Upper lobe of left lung (tissue), 6 donors: ENCODE measurements at regions not wholly inside any gene's neighbourhood (a gene's known extent, or its start where the extent isn't known, plus 50 kb on each side); places are given as distances from the start of the nearest gene placed in this dataset.
"Not testable (repeated sequence)": the region's sequence is repeated elsewhere in the genome, so short reads cannot be mapped to it uniquely, and the experiment has no call there.

Experiments used
- ATAC-seq, 2 donors: fragments of 200-7000 bp; cut with Tn5 transposase; one replicate each; pipeline ENCODE4 v1.9.1; 2022; ENCODE audit warnings: mild to moderate bottlenecking in 2 of 2, moderate library complexity in 2 of 2; ENCODE audit not compliant: low FRiP score in 2 of 2
- DNase-seq, 2 donors: peaks; one replicate each; pipeline ENCODE4 v3.0.0-alpha.2; 2019 to 2020
- H3K27ac ChIP-seq, 4 donors: fragments of 200-600 bp; sonication (generic); one replicate each; pipeline ENCODE4 v1.5.1; 2016 to 2019
- H3K27me3 ChIP-seq, 4 donors: fragments of 200-600 bp; sonication (generic); one replicate each; pipeline ENCODE4 v1.5.1; 2017 to 2019
- H3K36me3 ChIP-seq, 4 donors: fragments of 200-600 bp; sonication (generic); one replicate each; pipeline ENCODE4 v1.5.1; 2016 to 2019
- H3K4me1 ChIP-seq, 4 donors: fragments of 200-600 bp; sonication (generic); one replicate each; pipeline ENCODE4 v1.5.1; 2018 to 2019
- H3K4me3 ChIP-seq, 4 donors: fragments of 200-600 bp; sonication (generic); one replicate each; pipeline ENCODE4 v1.5.1; 2017 to 2019; ENCODE audit warnings: mild to moderate bottlenecking in 2 of 4, moderate library complexity in 1 of 4
- H3K9me3 ChIP-seq, 4 donors: fragments of 200-600 bp; sonication (generic); one replicate each; pipeline ENCODE4 v1.5.1; 2018 to 2019
- CTCF ChIP-seq, 6 experiments: fragments of 450-650 bp in 4 of 6; fragments of 200-600 bp in 2 of 6; sonication (generic) in 2 of 6; IDR thresholded peaks; one replicate each; pipeline ENCODE4 v1.5.1; 2016 to 2019; ENCODE audit warnings: antibody characterized with exemption in 6 of 6
- EP300 ChIP-seq, 4 donors: sonication (generic); formaldehyde crosslinking; IDR thresholded peaks; one replicate each; pipeline ENCODE4 v1.5.1; 2017; ENCODE audit warnings: antibody characterized with exemption in 4 of 4, control low read depth in 2 of 4
- POLR2A ChIP-seq, 4 donors: fragments of 450-650 bp; IDR thresholded peaks; one replicate each; pipeline ENCODE4 v1.5.1; 2016 to 2017; ENCODE audit warnings: antibody characterized with exemption in 4 of 4, mild to moderate bottlenecking in 2 of 4
- POLR2AphosphoS5 ChIP-seq, 2 donors: sonication (generic); formaldehyde crosslinking; IDR thresholded peaks; one replicate each; pipeline ENCODE4 v1.5.1; 2017; ENCODE audit warnings: antibody characterized with exemption in 2 of 2
- WGBS, 2 donors: methylation state at CpG; one replicate each; pipeline ENCODE4 v1.1.5; 2017 to 2018; 5-methylcytosine and 5-hydroxymethylcytosine counted together
- donor health status: DM: no; HTN: no; CAD: no; lungs with moderate emphysema.
- donor health status: DM: no; HTN: yes; CAD: no; lungs with severe emphysema.

- Histone ChIP-seq H3K27ac (no peak overlapping the region), H3K4me1 (no peaks in the 10 kb centered on the region), H3K36me3 (no peaks in the 10 kb centered on the region), H3K4me3 (no peak overlapping the region), H3K9me3 (no peaks in the 10 kb centered on the region), H3K27me3 (no peaks in the 10 kb centered on the region)
- 83 to 88% methylated on average over 4 of the region's 4 CpGs for WGBS, 2 donors
- ATAC-seq (no peak), DNase-seq (no peak)
- TF ChIP-seq CTCF (IDR thresholded peaks at IDR 0.05) (no peak), POLR2A (IDR thresholded peaks at IDR 0.05) (no peak), POLR2AphosphoS5 (IDR thresholded peaks at IDR 0.05) (no peak), EP300 (IDR thresholded peaks at IDR 0.05) (no peak)
Measured at GRCh38 chr20:58032599-58032998, 195.9 kb downstream of the ANKRD60 start.

GRCh38 chr20:58031350-58031749 lies 197.1 kb downstream of the ANKRD60 start:
- not testable (repeated sequence) for H3K27me3 ChIP-seq, H3K36me3 ChIP-seq, H3K4me3 ChIP-seq, ATAC-seq, H3K4me1 ChIP-seq, H3K9me3 ChIP-seq, H3K27ac ChIP-seq, DNase-seq
- WGBS, 2 donors: 83 to 94% methylated on average over 7 of the region's 7 CpGs

DNA sequence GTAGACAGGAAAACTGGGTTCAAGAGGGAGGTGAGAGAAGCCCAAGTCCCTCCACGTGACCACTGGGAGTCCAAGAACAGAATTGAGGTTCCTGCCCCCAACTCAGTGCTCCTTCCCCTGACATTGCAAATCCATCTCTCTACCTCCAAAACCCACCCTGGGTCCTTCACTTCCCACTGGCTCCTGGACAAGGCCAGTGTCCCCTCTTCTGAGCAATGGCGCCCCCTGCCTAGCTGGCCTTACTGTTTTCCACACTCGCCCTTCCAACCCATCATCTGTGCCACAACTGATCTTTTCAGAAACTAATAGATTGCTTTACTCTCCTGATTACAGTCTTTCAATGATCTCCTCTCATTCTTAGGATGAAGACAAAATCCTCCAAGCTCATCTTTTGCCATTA lies 200.3 kb downstream of the ANKRD60 start:
- no peaks in the 10 kb centered on the region for H3K4me1 ChIP-seq
- WGBS, 2 donors: 80% methylated on average over 3 of the region's 3 CpGs
- no peak overlapping the region for H3K4me3 ChIP-seq
- DNase-seq (no peak), ATAC-seq (no peak)
- H3K27ac ChIP-seq: no peak overlapping the region
- TF ChIP-seq POLR2A (IDR thresholded peaks at IDR 0.05) (no peak), CTCF (IDR thresholded peaks at IDR 0.05) (peak in 1 of 6 experiments; percentile 12)
- no peaks in the 10 kb centered on the region for H3K27me3 ChIP-seq
- no peaks in the 10 kb centered on the region for H3K9me3 ChIP-seq
- H3K36me3 ChIP-seq: no peaks in the 10 kb centered on the region

DNA sequence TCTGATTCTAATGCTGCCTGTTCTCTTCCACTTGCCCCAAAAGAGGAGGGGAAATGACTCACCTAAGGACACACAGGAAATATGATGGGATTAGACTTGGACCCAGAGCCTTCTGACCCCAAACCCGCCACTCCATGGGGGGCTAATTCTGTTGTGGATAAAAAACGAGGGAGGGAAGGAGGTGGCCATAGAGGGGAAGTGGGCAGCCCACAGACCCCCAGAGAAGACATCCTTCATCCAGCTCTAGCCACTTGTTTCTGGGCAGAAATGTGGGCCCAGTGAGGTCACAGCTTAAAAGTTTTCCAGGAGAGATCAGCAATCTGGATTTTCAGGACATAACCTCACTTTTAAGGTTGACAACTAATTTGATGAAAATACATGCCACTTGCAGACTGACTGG lies 202.1 kb downstream of the ANKRD60 start:
- no peak for TF ChIP-seq POLR2AphosphoS5 (IDR thresholded peaks at IDR 0.05)
- 72 to 81% methylated on average over 2 of the region's 2 CpGs for WGBS, 2 donors
- no peaks in the 10 kb centered on the region for H3K9me3 ChIP-seq
- no peak overlapping the region for H3K27ac ChIP-seq
- no peak for DNase-seq
- H3K27me3 ChIP-seq: no peaks in the 10 kb centered on the region
- H3K4me3 ChIP-seq: no peak overlapping the region
- no peaks in the 10 kb centered on the region for H3K36me3 ChIP-seq
- no peak for ATAC-seq
- H3K4me1 ChIP-seq: no peaks in the 10 kb centered on the region

DNA sequence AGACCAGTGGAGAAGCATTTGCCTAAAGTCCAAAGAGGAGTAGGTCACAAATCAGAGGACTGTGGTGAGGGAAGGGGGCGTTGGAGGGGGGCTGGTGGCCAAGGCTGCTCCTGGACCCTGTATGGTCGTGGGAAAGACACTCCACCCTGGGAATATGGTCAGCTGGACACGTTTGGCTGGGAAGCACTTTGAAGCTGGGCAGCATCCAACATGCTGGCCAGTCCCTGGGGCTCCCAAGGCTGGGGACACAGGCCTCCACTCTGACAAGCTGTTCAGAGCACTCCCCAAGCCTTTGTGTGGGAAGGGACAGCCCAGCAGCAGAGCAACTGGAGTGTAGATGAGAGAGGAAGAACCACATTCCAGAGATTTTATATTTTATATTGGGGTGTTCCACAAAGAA lies 203.2 kb downstream of the ANKRD60 start:
- H3K4me3 ChIP-seq: no peak overlapping the region
- no peak for DNase-seq
- H3K4me1 ChIP-seq: peaks cover 0 to 6% (median 0%) of the 10 kb centered on the region in 4 donors
- H3K36me3 ChIP-seq: no peaks in the 10 kb centered on the region
- no peak for ATAC-seq
- no peak for TF ChIP-seq POLR2A (IDR thresholded peaks at IDR 0.05)
- no peak for TF ChIP-seq POLR2AphosphoS5 (IDR thresholded peaks at IDR 0.05)
- no peak for TF ChIP-seq EP300 (IDR thresholded peaks at IDR 0.05)
- no peak for TF ChIP-seq CTCF (IDR thresholded peaks at IDR 0.05)
- no peaks in the 10 kb centered on the region for H3K27me3 ChIP-seq
- H3K27ac ChIP-seq: no peak overlapping the region
- WGBS, 2 donors: 25 to 50% methylated on average over 2 to 3 of the region's 3 CpGs
- no peaks in the 10 kb centered on the region for H3K9me3 ChIP-seq

- H3K4me3 ChIP-seq: no peak overlapping the region
- H3K9me3 ChIP-seq: no peaks in the 10 kb centered on the region
- no peaks in the 10 kb centered on the region for H3K36me3 ChIP-seq
- DNase-seq (no peak), ATAC-seq (peak in 1 of 2 donors; percentile 17)
- 63 to 80% methylated on average over 2 to 9 of the region's 9 CpGs for WGBS, 2 donors
- H3K27me3 ChIP-seq: no peaks in the 10 kb centered on the region
- H3K4me1 ChIP-seq: peaks cover 0 to 6% (median 0%) of the 10 kb centered on the region in 4 donors
- TF ChIP-seq EP300 (IDR thresholded peaks at IDR 0.05): no peak
- TF ChIP-seq CTCF (IDR thresholded peaks at IDR 0.05): no peak
- TF ChIP-seq POLR2A (IDR thresholded peaks at IDR 0.05): no peak
- TF ChIP-seq POLR2AphosphoS5 (IDR thresholded peaks at IDR 0.05): no peak
- H3K27ac ChIP-seq: no peak overlapping the region
Measured at GRCh38 chr20:58024241-58024721, 204.2 kb downstream of the ANKRD60 start.
